ENCODE measurements at regions not wholly inside any gene's neighbourhood (a gene's known extent, or its start where the extent isn't known, plus 50 kb on each side); places are given as distances from the start of the nearest gene placed in this dataset.
"Not testable (repeated sequence)": the region's sequence is repeated elsewhere in the genome, so short reads cannot be mapped to it uniquely, and the experiment has no call there.

DNA sequence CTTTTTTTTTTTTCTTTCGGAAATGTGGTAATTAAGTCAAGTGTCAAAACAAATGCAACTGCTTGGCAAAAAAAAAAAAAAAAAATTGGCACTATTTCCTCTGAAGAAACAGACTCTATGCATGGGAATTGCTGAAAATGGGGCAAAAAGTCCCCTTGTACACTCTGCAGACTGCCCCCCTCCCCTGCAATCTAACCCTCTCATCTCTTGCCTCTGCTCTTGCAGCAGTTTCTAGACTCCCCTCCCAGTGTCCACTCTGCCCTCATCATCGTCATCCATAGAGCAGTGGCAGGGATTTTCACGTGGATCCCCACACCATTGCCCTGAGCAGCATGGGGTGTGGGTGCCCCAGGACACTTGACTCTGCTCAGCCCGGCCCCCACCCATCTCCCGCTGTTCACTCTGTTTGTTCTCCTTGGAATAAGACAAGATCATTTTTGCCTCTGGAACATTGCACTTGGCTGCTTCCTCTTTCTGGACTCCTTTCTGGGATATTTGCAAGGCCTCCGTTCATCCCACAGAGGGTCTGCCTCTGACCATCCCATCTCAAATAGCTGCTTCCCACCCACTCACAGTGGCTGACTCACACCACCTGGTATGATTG is 213.9 kb downstream of the ACKR3 start:
- H2AFZ ChIP-seq (ENCODE audit: low read length), result no peak overlapping the region
- H3K9me3 ChIP-seq (ENCODE audit: control insufficient read depth, insufficient read depth, low read depth, low read length), result no peaks in the 10 kb centered on the region
- no peak for TF ChIP-seq EZH2 (IDR thresholded peaks at IDR 0.05; ENCODE audit: low read length, missing control alignments)
- TF ChIP-seq, protein P1, sequence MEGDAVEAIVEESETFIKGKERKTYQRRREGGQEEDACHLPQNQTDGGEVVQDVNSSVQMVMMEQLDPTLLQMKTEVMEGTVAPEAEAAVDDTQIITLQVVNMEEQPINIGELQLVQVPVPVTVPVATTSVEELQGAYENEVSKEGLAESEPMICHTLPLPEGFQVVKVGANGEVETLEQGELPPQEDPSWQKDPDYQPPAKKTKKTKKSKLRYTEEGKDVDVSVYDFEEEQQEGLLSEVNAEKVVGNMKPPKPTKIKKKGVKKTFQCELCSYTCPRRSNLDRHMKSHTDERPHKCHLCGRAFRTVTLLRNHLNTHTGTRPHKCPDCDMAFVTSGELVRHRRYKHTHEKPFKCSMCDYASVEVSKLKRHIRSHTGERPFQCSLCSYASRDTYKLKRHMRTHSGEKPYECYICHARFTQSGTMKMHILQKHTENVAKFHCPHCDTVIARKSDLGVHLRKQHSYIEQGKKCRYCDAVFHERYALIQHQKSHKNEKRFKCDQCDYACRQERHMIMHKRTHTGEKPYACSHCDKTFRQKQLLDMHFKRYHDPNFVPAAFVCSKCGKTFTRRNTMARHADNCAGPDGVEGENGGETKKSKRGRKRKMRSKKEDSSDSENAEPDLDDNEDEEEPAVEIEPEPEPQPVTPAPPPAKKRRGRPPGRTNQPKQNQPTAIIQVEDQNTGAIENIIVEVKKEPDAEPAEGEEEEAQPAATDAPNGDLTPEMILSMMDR (conservative IDR thresholded peaks at IDR 0.05 in 1 of 2, IDR thresholded peaks at IDR 0.05 in 1 of 2; ENCODE audit: low read depth in 1 of 2, low read length in 2 of 2), result no peak
- DNase-seq (ENCODE audit: low read depth in 2 of 2), result no peak
- no peaks in the 10 kb centered on the region for H3K79me2 ChIP-seq (ENCODE audit: control insufficient read depth, insufficient read depth, low read length)
- no peak overlapping the region for H3K4me2 ChIP-seq (ENCODE audit: extremely low read depth, insufficient read depth, low read length)
- H4K20me1 ChIP-seq (ENCODE audit: control insufficient read depth, extremely low read depth, insufficient read depth, low read length), result no peaks in the 10 kb centered on the region
- H3K36me3 ChIP-seq (ENCODE audit: control insufficient read depth, insufficient read depth, low read length), result no peaks in the 10 kb centered on the region
- no peak overlapping the region for H3K27ac ChIP-seq (ENCODE audit: insufficient read depth, low read length)
- no peak overlapping the region for H3K4me3 ChIP-seq (replicated peaks in 1 of 4; ENCODE audit: control extremely low read depth in 1 of 4, insufficient read depth in 1 of 4, low read depth in 3 of 4, low read length in 4 of 4)
- no peaks in the 10 kb centered on the region for H3K4me1 ChIP-seq (ENCODE audit: control insufficient read depth, extremely low read depth, insufficient read depth, low read length)
- no peak overlapping the region for H3K9ac ChIP-seq (ENCODE audit: insufficient read depth, low read length)
- H3K27me3 ChIP-seq (ENCODE audit: control insufficient read depth, insufficient read depth, low read length), result no peaks in the 10 kb centered on the region

DNA sequence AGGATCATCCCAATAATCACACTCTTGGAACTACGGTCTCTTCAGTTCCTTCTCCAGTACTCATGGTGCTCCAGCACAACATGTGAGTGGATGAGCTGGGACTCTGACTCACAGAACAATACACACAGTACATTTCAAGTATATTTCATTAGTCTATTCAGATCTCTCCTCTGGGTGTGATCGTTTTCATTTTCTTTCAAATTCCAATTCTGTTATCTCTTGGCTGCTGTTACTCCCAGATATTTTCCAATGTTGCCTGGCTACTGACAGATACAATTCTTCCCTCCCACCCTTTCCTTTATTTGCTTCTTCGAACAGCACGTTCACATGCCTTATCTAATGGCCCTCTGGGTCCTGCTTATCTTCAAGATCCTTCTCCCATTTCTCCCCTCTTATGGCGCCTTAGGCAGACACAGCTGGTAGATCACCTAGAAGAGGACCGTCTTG is 216.0 kb downstream of the ACKR3 start:
- Histone ChIP-seq H3K36me3 (ENCODE audit: control insufficient read depth, insufficient read depth, low read length) (no peaks in the 10 kb centered on the region), H3K27ac (ENCODE audit: insufficient read depth, low read length) (no peak overlapping the region), H3K9me3 (ENCODE audit: control insufficient read depth, insufficient read depth, low read depth, low read length) (no peaks in the 10 kb centered on the region), H4K20me1 (ENCODE audit: control insufficient read depth, extremely low read depth, insufficient read depth, low read length) (no peaks in the 10 kb centered on the region), H3K4me3 (replicated peaks in 1 of 4; ENCODE audit: control extremely low read depth in 1 of 4, insufficient read depth in 1 of 4, low read depth in 3 of 4, low read length in 4 of 4) (no peak overlapping the region), H3K27me3 (ENCODE audit: control insufficient read depth, insufficient read depth, low read length) (no peaks in the 10 kb centered on the region), H3K9ac (ENCODE audit: insufficient read depth, low read length) (no peak overlapping the region), H3K4me2 (ENCODE audit: extremely low read depth, insufficient read depth, low read length) (no peak overlapping the region), H3K4me1 (ENCODE audit: control insufficient read depth, extremely low read depth, insufficient read depth, low read length) (no peaks in the 10 kb centered on the region), H2AFZ (ENCODE audit: low read length) (no peak overlapping the region), H3K79me2 (ENCODE audit: control insufficient read depth, insufficient read depth, low read length) (no peaks in the 10 kb centered on the region)
- DNase-seq (ENCODE audit: low read depth in 2 of 2), result peak in 1 of 2 donors; percentile 50
- TF ChIP-seq, protein P1 (conservative IDR thresholded peaks at IDR 0.05 in 1 of 2, IDR thresholded peaks at IDR 0.05 in 1 of 2; ENCODE audit: low read depth in 1 of 2, low read length in 2 of 2), result no peak
- TF ChIP-seq EZH2 (IDR thresholded peaks at IDR 0.05; ENCODE audit: low read length, missing control alignments), result no peak

- no peaks in the 10 kb centered on the region for H3K36me3 ChIP-seq (ENCODE audit: control insufficient read depth, insufficient read depth, low read length)
- no peak overlapping the region for H3K4me2 ChIP-seq (ENCODE audit: extremely low read depth, insufficient read depth, low read length)
- no peak for DNase-seq (ENCODE audit: low read depth in 2 of 2)
- no peaks in the 10 kb centered on the region for H3K79me2 ChIP-seq (ENCODE audit: control insufficient read depth, insufficient read depth, low read length)
- TF ChIP-seq, protein P1 (conservative IDR thresholded peaks at IDR 0.05 in 1 of 2, IDR thresholded peaks at IDR 0.05 in 1 of 2; ENCODE audit: low read depth in 1 of 2, low read length in 2 of 2), result no peak
- TF ChIP-seq EZH2 (IDR thresholded peaks at IDR 0.05; ENCODE audit: low read length, missing control alignments), result no peak
- H3K9ac ChIP-seq (ENCODE audit: insufficient read depth, low read length), result no peak overlapping the region
- no peaks in the 10 kb centered on the region for H4K20me1 ChIP-seq (ENCODE audit: control insufficient read depth, extremely low read depth, insufficient read depth, low read length)
- no peak overlapping the region for H2AFZ ChIP-seq (ENCODE audit: low read length)
- no peaks in the 10 kb centered on the region for H3K27me3 ChIP-seq (ENCODE audit: control insufficient read depth, insufficient read depth, low read length)
- no peak overlapping the region for H3K4me3 ChIP-seq (replicated peaks in 1 of 4; ENCODE audit: control extremely low read depth in 1 of 4, insufficient read depth in 1 of 4, low read depth in 3 of 4, low read length in 4 of 4)
- no peak overlapping the region for H3K27ac ChIP-seq (ENCODE audit: insufficient read depth, low read length)
- no peaks in the 10 kb centered on the region for H3K9me3 ChIP-seq (ENCODE audit: control insufficient read depth, insufficient read depth, low read depth, low read length)
- no peaks in the 10 kb centered on the region for H3K4me1 ChIP-seq (ENCODE audit: control insufficient read depth, extremely low read depth, insufficient read depth, low read length)
Measured at GRCh38 chr2:236786751-236787150, 217.1 kb downstream of the ACKR3 start.

- H3K36me3 ChIP-seq (ENCODE audit: control insufficient read depth, insufficient read depth, low read length); H3K79me2 ChIP-seq (ENCODE audit: control insufficient read depth, insufficient read depth, low read length); DNase-seq (ENCODE audit: low read depth in 2 of 2); H3K27ac ChIP-seq (ENCODE audit: insufficient read depth, low read length); H3K4me3 ChIP-seq (replicated peaks in 1 of 4; ENCODE audit: control extremely low read depth in 1 of 4, insufficient read depth in 1 of 4, low read depth in 3 of 4, low read length in 4 of 4); H4K20me1 ChIP-seq (ENCODE audit: control insufficient read depth, extremely low read depth, insufficient read depth, low read length); H3K9ac ChIP-seq (ENCODE audit: insufficient read depth, low read length); H3K27me3 ChIP-seq (ENCODE audit: control insufficient read depth, insufficient read depth, low read length); H3K4me2 ChIP-seq (ENCODE audit: extremely low read depth, insufficient read depth, low read length); H3K9me3 ChIP-seq (ENCODE audit: control insufficient read depth, insufficient read depth, low read depth, low read length); H2AFZ ChIP-seq (ENCODE audit: low read length); H3K4me1 ChIP-seq (ENCODE audit: control insufficient read depth, extremely low read depth, insufficient read depth, low read length): not testable (repeated sequence)
Measured at GRCh38 chr2:236787376-236787775, 217.8 kb downstream of the ACKR3 start.

Measured in fibroblast of lung (primary cell).